Neutrophil (primary cell): ENCODE measurements at regions not wholly inside any gene's neighbourhood (a gene's known extent, or its start where the extent isn't known, plus 50 kb on each side); places are given as distances from the start of the nearest gene placed in this dataset.

ENCODE experiments used
- H3K27ac ChIP-seq: fragments of 200-600 bp; sonication (generic); 2 replicates; pipeline ENCODE4 v1.5.1; 2016; ENCODE audit warnings: mild to moderate bottlenecking, moderate library complexity
- H3K27me3 ChIP-seq: fragments of 200-600 bp; sonication (generic); 2 replicates; pipeline ENCODE4 v1.6.0; 2016; ENCODE audit warnings: mild to moderate bottlenecking
- H3K36me3 ChIP-seq: fragments of 200-600 bp; sonication (generic); 2 replicates; pipeline ENCODE4 v1.5.1; 2017
- H3K4me1 ChIP-seq, 2 experiments: fragments of 200-600 bp in 1 of 2; sonication (generic) in 1 of 2; 1 replicate in 1 of 2; 2 replicates in 1 of 2; pipeline versions ENCODE4 v1.5.1 to v1.6.1; 2013 to 2016; ENCODE audit warnings: low read depth in 1 of 2, low read length in 1 of 2, mild to moderate bottlenecking in 1 of 2, moderate library complexity in 1 of 2; ENCODE audit not compliant: control insufficient read depth in 1 of 2, insufficient read depth in 1 of 2
- H3K4me3 ChIP-seq, 2 experiments: fragments of 200-600 bp in 1 of 2; sonication (generic) in 1 of 2; 1 replicate in 1 of 2; 2 replicates in 1 of 2; pipeline ENCODE4 v1.5.1; 2013 to 2016; ENCODE audit warnings: low read depth in 1 of 2, low read length in 1 of 2, mild to moderate bottlenecking in 1 of 2, moderate library complexity in 1 of 2
- H3K9me3 ChIP-seq: fragments of 200-600 bp; sonication (generic); 2 replicates; pipeline ENCODE4 v1.5.1; 2016
- CTCF ChIP-seq: fragments of 200-600 bp; sonication (generic); IDR thresholded peaks from 2 replicates; pipeline ENCODE4 v1.5.1; 2016; ENCODE audit warnings: antibody characterized with exemption

DNA sequence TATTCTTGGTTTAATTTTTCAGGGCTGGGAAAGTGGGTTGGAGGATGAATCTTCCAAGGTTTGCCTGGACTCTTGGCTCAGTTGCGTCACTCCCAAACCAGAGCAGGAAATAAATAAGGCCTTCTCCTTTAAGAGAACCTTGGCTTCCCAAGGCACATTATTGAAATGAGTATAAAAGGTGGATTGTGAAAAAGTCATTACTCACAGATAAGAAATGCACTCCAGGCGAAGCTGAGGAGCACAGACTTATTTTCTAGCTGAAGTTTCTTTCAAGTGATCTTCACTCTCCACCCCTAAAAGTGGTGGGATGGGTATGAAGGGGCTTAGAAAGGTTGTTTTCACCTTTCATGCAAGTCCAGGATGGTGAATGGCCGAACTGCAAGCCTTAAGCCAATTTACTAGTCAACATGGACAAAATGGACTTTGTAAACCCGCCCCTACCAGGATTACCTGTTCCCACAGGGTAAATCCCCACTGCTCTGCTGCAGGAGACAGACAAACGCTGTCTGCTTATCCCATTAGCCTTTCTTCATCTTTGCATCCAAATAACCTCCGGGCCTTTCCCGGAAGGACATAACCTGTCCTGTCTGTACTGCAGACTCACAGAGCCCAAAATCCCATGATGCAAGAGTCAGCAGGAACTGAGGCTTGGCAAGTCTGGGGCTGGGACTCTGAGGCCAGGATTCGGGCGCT is 207.6 kb downstream of the BCL11B start:
- peak overlapping the region; percentile 12 for H3K27ac ChIP-seq
- H3K27me3 ChIP-seq: no peaks in the 10 kb centered on the region
- H3K4me1 ChIP-seq: no peaks in the 10 kb centered on the region
- no peaks in the 10 kb centered on the region for H3K9me3 ChIP-seq
- H3K36me3 ChIP-seq: peaks cover 33% of the 10 kb centered on the region
- no peak overlapping the region for H3K4me3 ChIP-seq
- no peak for TF ChIP-seq CTCF

DNA sequence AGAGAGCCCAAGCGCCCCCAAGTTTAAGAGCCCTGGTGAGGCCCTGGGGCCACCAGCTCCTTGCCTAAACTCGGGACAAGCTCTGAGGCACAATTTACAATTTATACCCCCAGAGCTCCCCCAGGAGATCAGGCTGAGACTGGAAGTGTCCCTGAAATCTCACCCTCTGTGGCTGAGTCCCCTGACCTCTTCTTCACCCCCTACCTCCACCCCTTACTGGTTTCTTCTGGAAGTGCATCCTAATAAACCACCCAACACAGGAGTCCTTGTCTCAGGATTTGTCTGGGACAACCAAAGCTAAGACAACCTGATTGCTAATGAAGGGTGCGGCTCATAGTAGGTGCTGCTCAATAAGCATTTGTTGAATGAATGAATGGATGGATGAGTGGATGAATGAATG is 206.4 kb downstream of the BCL11B start:
- Histone ChIP-seq H3K36me3 (peaks cover 21% of the 10 kb centered on the region), H3K27ac (peak overlapping the region; percentile 12), H3K4me3 (no peak overlapping the region), H3K4me1 (peaks cover 0 to 9% of the 10 kb centered on the region in 2 experiments), H3K9me3 (no peaks in the 10 kb centered on the region), H3K27me3 (no peaks in the 10 kb centered on the region)
- TF ChIP-seq CTCF: no peak

DNA sequence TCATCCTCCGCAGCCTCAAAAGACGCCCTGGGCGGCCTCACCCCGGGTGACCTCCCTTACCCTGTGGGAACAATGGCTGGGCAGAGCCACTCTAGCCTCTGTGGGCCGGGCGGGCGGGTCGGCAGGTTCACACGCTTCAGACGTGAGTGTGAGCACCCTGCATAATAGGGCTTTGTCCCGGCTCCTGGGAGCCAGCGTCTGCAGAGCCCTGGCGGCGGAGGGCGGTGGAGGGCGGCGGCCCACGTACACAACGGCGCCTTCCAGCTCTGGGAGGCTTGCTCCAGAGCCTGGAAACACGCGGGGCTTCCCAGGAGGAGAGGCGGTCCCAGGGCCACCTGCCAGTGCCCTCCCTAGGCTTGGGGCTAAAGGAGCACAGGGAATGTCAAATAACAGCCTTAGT is 205.6 kb downstream of the BCL11B start:
- Histone ChIP-seq H3K27ac (no peak overlapping the region), H3K9me3 (no peaks in the 10 kb centered on the region)

GRCh38 chr14:99067141-99067920 is 204.7 kb downstream of the BCL11B start:
- Histone ChIP-seq H3K36me3 (peaks cover 8% of the 10 kb centered on the region), H3K27me3 (no peaks in the 10 kb centered on the region), H3K4me3 (no peak overlapping the region), H3K9me3 (no peaks in the 10 kb centered on the region), H3K27ac (no peak overlapping the region), H3K4me1 (peaks cover 0 to 19% of the 10 kb centered on the region in 2 experiments)
- TF ChIP-seq CTCF: no peak

More for the DNA sequence above, 205.6 kb downstream of the BCL11B start:
- no peak for TF ChIP-seq CTCF
- Histone ChIP-seq H3K36me3 (peaks cover 17% of the 10 kb centered on the region), H3K4me3 (no peak overlapping the region), H3K4me1 (peaks cover 0 to 17% of the 10 kb centered on the region in 2 experiments), H3K27me3 (no peaks in the 10 kb centered on the region)

DNA sequence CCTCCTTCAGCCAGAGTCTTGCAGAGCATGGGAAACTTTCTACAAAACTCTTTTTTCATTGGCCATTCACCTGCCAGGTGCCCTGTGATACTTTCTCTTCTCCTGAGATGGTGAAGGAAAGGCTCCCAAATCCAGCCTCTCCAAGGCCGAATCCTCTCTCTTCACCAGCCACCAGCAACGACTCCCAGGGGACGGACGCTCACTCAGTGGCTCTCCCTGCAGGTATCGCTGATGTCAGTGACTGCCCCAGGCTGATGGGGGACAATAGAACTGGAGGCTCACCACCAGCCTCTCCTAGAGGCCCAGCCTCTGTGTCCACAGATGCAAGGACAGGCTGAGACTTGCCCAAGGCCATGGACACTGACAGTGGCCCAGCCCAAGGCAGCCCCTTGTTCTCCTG is 204.1 kb downstream of the BCL11B start:
- H3K4me1 ChIP-seq: peaks cover 0 to 25% of the 10 kb centered on the region in 2 experiments
- no peaks in the 10 kb centered on the region for H3K27me3 ChIP-seq
- no peak overlapping the region for H3K27ac ChIP-seq
- no peaks in the 10 kb centered on the region for H3K9me3 ChIP-seq
- no peak overlapping the region for H3K4me3 ChIP-seq
- no peak for TF ChIP-seq CTCF
- H3K36me3 ChIP-seq: peaks cover 5% of the 10 kb centered on the region
